GM12878 (cell line): ENCODE measurements at regions not wholly inside any gene's neighbourhood (a gene's known extent, or its start where the extent isn't known, plus 50 kb on each side); places are given as distances from the start of the nearest gene placed in this dataset.

Experiments
- ATAC-seq: fragments of 200-7000 bp; cut with Tn5 transposase; 3 replicates; pipeline ENCODE4 v1.9.1; 2020; ENCODE audit warnings: mild to moderate bottlenecking, moderate library complexity
- BruUV-seq: library from RNA; stranded (reverse); fragments of 400-500 nt; replicated peaks from 2 replicates; lab custom pipeline; 2021; lab: Mats Ljungman, UMichigan
- CTCF ChIA-PET: fragments of 300-600 bp; sonication (Branson Sonifier 250); formaldehyde crosslinking; extraction: SDS; loops from one replicate; lab custom pipeline; 2021; ENCODE audit warnings: inconsistent platforms; lab: Yijun Ruan, JAX
- POLR2A ChIA-PET: fragments of 350-600 bp; formaldehyde crosslinking; extraction: SDS; loops from one replicate; lab custom pipeline; 2021; ENCODE audit warnings: inconsistent platforms; lab: Charles Lee
- RAD21 ChIA-PET: fragments of 300-600 bp; sonication (Branson Sonifier 250); formaldehyde crosslinking; loops from one replicate; lab custom pipeline; 2023; ENCODE audit warnings: antibody characterized with exemption; ENCODE audit not compliant: unreplicated experiment; lab: Charles Lee
- SMC1A ChIA-PET: fragments of 300-600 bp; sonication (Branson Sonifier 250); formaldehyde crosslinking; loops from one replicate; lab custom pipeline; 2023; ENCODE audit not compliant: unreplicated experiment, uncharacterized antibody; lab: Charles Lee
- DNase-seq: peaks from one replicate; pipeline ENCODE4 v3.0.0-alpha.2; 2011; ENCODE audit warnings: low read depth, low spot score
- FAIRE-seq: peaks from 3 replicates; lab custom pipeline; 2011; peaks lifted over from hg19 to GRCh38; lab: Jason Lieb, UNC
- H2AFZ ChIP-seq: 2 replicates; pipeline ENCODE4 v1.6.0; 2011; ENCODE audit warnings: low read depth, low read length, control low read depth; ENCODE audit not compliant: control insufficient read depth
- H3K27ac ChIP-seq: 2 replicates; pipeline ENCODE4 v1.5.1; 2011; ENCODE audit warnings: control low read depth; ENCODE audit not compliant: control insufficient read depth, insufficient read depth
- H3K27me3 ChIP-seq, 2 experiments: replicated peaks in 1 of 2; 2 replicates each; pipeline versions ENCODE4 v1.6.0 to v1.6.1; 2011; ENCODE audit warnings: low read length in 1 of 2; ENCODE audit not compliant: control insufficient read depth in 2 of 2, insufficient read depth in 2 of 2
- H3K36me3 ChIP-seq, 2 experiments: 2 replicates each; pipeline ENCODE4 v1.5.1; 2011; ENCODE audit warnings: low read length in 1 of 2; ENCODE audit not compliant: control insufficient read depth in 2 of 2, insufficient read depth in 2 of 2
- H3K4me1 ChIP-seq: 2 replicates; pipeline ENCODE4 v1.6.1; 2011; ENCODE audit warnings: mild to moderate bottlenecking, low read length, moderate library complexity, mixed read lengths; ENCODE audit not compliant: control insufficient read depth, insufficient read depth
- H3K4me2 ChIP-seq: 2 replicates; pipeline ENCODE4 v1.6.0; 2011; ENCODE audit warnings: control low read depth; ENCODE audit not compliant: control insufficient read depth, insufficient read depth
- H3K4me3 ChIP-seq: fragments of 200-600 bp; sonication (generic); 2 replicates; pipeline ENCODE4 v1.5.1; 2016
- H3K79me2 ChIP-seq: 2 replicates; pipeline ENCODE4 v1.6.0; 2011; ENCODE audit warnings: low read length; ENCODE audit not compliant: control insufficient read depth, insufficient read depth
- H3K9ac ChIP-seq: 2 replicates; pipeline ENCODE4 v1.8.0; 2011; ENCODE audit warnings: low read length, control low read depth, mixed read lengths; ENCODE audit not compliant: control insufficient read depth, insufficient read depth
- H3K9me3 ChIP-seq: replicated peaks from 3 replicates; pipeline ENCODE4 v1.5.1; 2011; ENCODE audit warnings: mild to moderate bottlenecking, low read length; ENCODE audit not compliant: control insufficient read depth, insufficient read depth
- H4K20me1 ChIP-seq: 2 replicates; pipeline ENCODE4 v1.6.0; 2011; ENCODE audit not compliant: control insufficient read depth, insufficient read depth
- CTCF ChIP-seq, 3 experiments: IDR thresholded peaks in 2 of 3; conservative IDR thresholded peaks in 1 of 3; 2 replicates each; pipeline ENCODE4 v1.5.1; 2011; ENCODE audit warnings: low read depth in 3 of 3, low read length in 3 of 3, mild to moderate bottlenecking in 3 of 3, control low read depth in 2 of 3, moderate library complexity in 2 of 3, inconsistent platforms in 1 of 3, mixed read lengths in 1 of 3; ENCODE audit not compliant: control insufficient read depth in 2 of 3, insufficient read depth in 1 of 3; ENCODE audit errors: extremely low read depth in 1 of 3
- EZH2 ChIP-seq: IDR thresholded peaks from 2 replicates; pipeline ENCODE4 v1.6.1; 2012; ENCODE audit warnings: low read depth, mild to moderate bottlenecking, control low read depth, inconsistent platforms, low read length, borderline replicate concordance; ENCODE audit not compliant: control insufficient read depth
- NFYA ChIP-seq: IDR thresholded peaks from 2 replicates; pipeline ENCODE4 v1.6.1; 2011; ENCODE audit warnings: low read depth, mild to moderate bottlenecking, low read length, improper control_type of control experiment, borderline replicate concordance
- NR2C1 ChIP-seq: fragments of 450-650 bp; IDR thresholded peaks from 2 replicates; pipeline ENCODE4 v1.6.1; 2017; ENCODE audit warnings: antibody characterized with exemption, mild to moderate bottlenecking, moderate library complexity
- RAD21 ChIP-seq: IDR thresholded peaks from 2 replicates; pipeline ENCODE4 v1.6.1; 2011; ENCODE audit warnings: mild to moderate bottlenecking, low read depth, low read length, moderate library complexity; ENCODE audit not compliant: insufficient read depth
- RBBP5 ChIP-seq: fragments of 200-600 bp; sonication (generic); conservative IDR thresholded peaks from 2 replicates; pipeline ENCODE4 v1.6.1; 2016
- RCOR1 ChIP-seq: conservative IDR thresholded peaks from 2 replicates; pipeline ENCODE4 v1.6.1; 2012; ENCODE audit warnings: low read depth, low read length, improper control_type of control experiment
- TCF12 ChIP-seq: IDR thresholded peaks from 2 replicates; pipeline ENCODE4 v1.6.1; 2011; ENCODE audit warnings: low read depth, mild to moderate bottlenecking, low read length
- ZBTB4 ChIP-seq: fragments of 450-650 bp; formaldehyde crosslinking; IDR thresholded peaks from 2 replicates; pipeline ENCODE4 v1.4.0; 2022; ENCODE audit warnings: mild to moderate bottlenecking, moderate library complexity
- WGBS: methylation state at CpG from one replicate; pipeline ENCODE4 v1.1.6; 2016; ENCODE audit warnings: low lambda C conversion rate; ENCODE audit not compliant: insufficient replicate concordance, insufficient coverage; ENCODE audit errors: missing lambda C conversion rate; 5-methylcytosine and 5-hydroxymethylcytosine counted together
- in situ Hi-C: fragments of 300-500 bp; cut with MboI; formaldehyde crosslinking; loops from 9 replicates; pipeline ENCODE4 v1.14.3; 2018; ENCODE audit warnings: mixed read lengths
- intact Hi-C: fragments of 100-400 bp; cut with micrococcal nuclease; formaldehyde crosslinking; loops from one replicate; pipeline ENCODE4 v1.14.2; 2022; ENCODE audit not compliant: unreplicated experiment

GRCh38 chr7:64098-64915 lies 128.1 kb upstream of the FAM20C start:
- Histone ChIP-seq H2AFZ (no peak overlapping the region), H3K4me1 (no peaks in the 10 kb centered on the region), H3K36me3 (no peaks in the 10 kb centered on the region), H3K9ac (no peak overlapping the region), H3K27ac (no peak overlapping the region), H3K4me2 (no peak overlapping the region), H3K4me3 (no peak overlapping the region), H3K9me3 (no peaks in the 10 kb centered on the region), H4K20me1 (no peaks in the 10 kb centered on the region), H3K27me3 (no peaks in the 10 kb centered on the region), H3K79me2 (no peaks in the 10 kb centered on the region)
- ChIA-PET CTCF (no interaction called here), SMC1A (no interaction called here), POLR2A (no interaction called here), RAD21 (no interaction called here)
- 25% methylated on average over 6 of the region's 6 CpGs for WGBS
- no TSS peak for BruUV-seq
- DNase-seq (no peak), ATAC-seq (no peak), FAIRE-seq (no peak)
- TF ChIP-seq RAD21: peak; percentile 33
- TF ChIP-seq ZBTB4 (CRISPR knock-in tag): no peak
- in situ Hi-C loops (no loop called here), intact Hi-C loops (no loop called here)

- intact Hi-C loops: no loop called here
- CTCF ChIA-PET: no interaction called here
Observed at GRCh38 chr7:64916-65341, 127.4 kb upstream of the FAM20C start.

More at GRCh38 chr7:64916-65341, 127.4 kb upstream of the FAM20C start:
- H3K27ac ChIP-seq: no peak overlapping the region
- ChIA-PET POLR2A (no interaction called here), RAD21 (no interaction called here), SMC1A (no interaction called here)
- H3K79me2 ChIP-seq: no peaks in the 10 kb centered on the region
- BruUV-seq: no TSS peak
- TF ChIP-seq NR2C1: no peak
- no peak for TF ChIP-seq RCOR1
- no peak for TF ChIP-seq EZH2
- TF ChIP-seq CTCF (IDR thresholded peaks at IDR 0.05 in 2 of 3, conservative IDR thresholded peaks at IDR 0.05 in 1 of 3; ENCODE audit: control insufficient read depth in 2 of 3, extremely low read depth in 1 of 3, insufficient read depth in 1 of 3, low read depth in 3 of 3, low read length in 3 of 3): no peak
- no peak for TF ChIP-seq NFYA
- TF ChIP-seq RBBP5: no peak
- TF ChIP-seq TCF12: no peak
- ATAC-seq: no peak
- H3K4me2 ChIP-seq: no peak overlapping the region
- no peak for FAIRE-seq
- no peaks in the 10 kb centered on the region for H4K20me1 ChIP-seq
- no peaks in the 10 kb centered on the region for H3K27me3 ChIP-seq
- no peak for DNase-seq
- H3K9ac ChIP-seq: no peak overlapping the region
- H3K9me3 ChIP-seq: no peaks in the 10 kb centered on the region
- no peaks in the 10 kb centered on the region for H3K36me3 ChIP-seq
- WGBS: 26% methylated on average over 11 of the region's 11 CpGs
- in situ Hi-C loops: no loop called here
- H3K4me1 ChIP-seq: no peaks in the 10 kb centered on the region
- no peak overlapping the region for H2AFZ ChIP-seq
- H3K4me3 ChIP-seq: no peak overlapping the region
